Gastrocnemius medialis (tissue), 4 donors: ENCODE measurements at regions not wholly inside any gene's neighbourhood (a gene's known extent, or its start where the extent isn't known, plus 50 kb on each side); places are given as distances from the start of the nearest gene placed in this dataset.

Experiments
- ATAC-seq, 2 donors: fragments of 150-250 bp; one replicate each; pipeline ENCODE4 v1.9.1; 2016
- DNase-seq, 2 donors: peaks; one replicate each; pipeline ENCODE4 v3.0.0-alpha.2; 2019
- H3K27ac ChIP-seq, 4 donors: fragments of 200-600 bp; sonication (generic); 1 replicate in 1 of 4; 2 replicates in 3 of 4; pipeline ENCODE4 v1.5.1; 2016 to 2018; ENCODE audit warnings: mild to moderate bottlenecking in 2 of 4, moderate library complexity in 1 of 4
- H3K27me3 ChIP-seq, 3 donors: fragments of 200-600 bp; sonication (generic) in 2 of 3; 1 replicate in 1 of 3; 2 replicates in 2 of 3; pipeline versions ENCODE4 v1.5.1 to v1.6.0; 2016 to 2019; ENCODE audit warnings: mild to moderate bottlenecking in 1 of 3, moderate library complexity in 1 of 3
- H3K36me3 ChIP-seq, 2 donors: fragments of 200-600 bp; sonication (generic) in 1 of 2; one replicate each; pipeline ENCODE4 v1.5.1; 2017 to 2018
- H3K4me1 ChIP-seq, 2 donors: fragments of 200-600 bp; sonication (generic) in 1 of 2; one replicate each; pipeline ENCODE4 v1.5.1; 2016 to 2017; ENCODE audit warnings: mild to moderate bottlenecking in 2 of 2
- H3K4me3 ChIP-seq, 4 donors: fragments of 200-600 bp; sonication (generic) in 3 of 4; 1 replicate in 1 of 4; 2 replicates in 3 of 4; pipeline ENCODE4 v1.5.1; 2016 to 2019; ENCODE audit warnings: mild to moderate bottlenecking in 2 of 4
- H3K9me3 ChIP-seq, 3 donors: fragments of 200-600 bp; sonication (generic) in 2 of 3; 1 replicate in 1 of 3; 2 replicates in 2 of 3; pipeline ENCODE4 v1.5.1; 2016 to 2019
- POLR2A ChIP-seq, 2 donors: fragments of 450-650 bp; IDR thresholded peaks; one replicate each; pipeline ENCODE4 v1.6.1; 2017; ENCODE audit warnings: antibody characterized with exemption in 2 of 2, mild to moderate bottlenecking in 2 of 2, moderate library complexity in 2 of 2
- in situ Hi-C, 4 donors: fragments of 200-750 bp; cut with MboI; loops; one replicate each; pipeline versions ENCODE4 v1.15.0 to v1.8.0; 2017; ENCODE audit warnings: low sequenced_read_pairs in 4 of 4
- intact Hi-C: fragments of 100-400 bp; cut with DNase I; formaldehyde crosslinking; loops from one replicate; pipeline ENCODE4 v1.15.1; 2023; ENCODE audit warnings: low total_unique reads
- TF ChIP-seq, protein P1 (sequence below), 5 experiments: fragments of 450-650 bp in 3 of 5; fragments of 200-600 bp in 2 of 5; sonication (generic) in 2 of 5; IDR thresholded peaks in 4 of 5; conservative IDR thresholded peaks in 1 of 5; 1 replicate in 4 of 5; 2 replicates in 1 of 5; pipeline ENCODE4 v1.5.1; 2016 to 2019; ENCODE audit warnings: antibody characterized with exemption in 5 of 5, mild to moderate bottlenecking in 3 of 5, moderate library complexity in 3 of 5

DNA sequence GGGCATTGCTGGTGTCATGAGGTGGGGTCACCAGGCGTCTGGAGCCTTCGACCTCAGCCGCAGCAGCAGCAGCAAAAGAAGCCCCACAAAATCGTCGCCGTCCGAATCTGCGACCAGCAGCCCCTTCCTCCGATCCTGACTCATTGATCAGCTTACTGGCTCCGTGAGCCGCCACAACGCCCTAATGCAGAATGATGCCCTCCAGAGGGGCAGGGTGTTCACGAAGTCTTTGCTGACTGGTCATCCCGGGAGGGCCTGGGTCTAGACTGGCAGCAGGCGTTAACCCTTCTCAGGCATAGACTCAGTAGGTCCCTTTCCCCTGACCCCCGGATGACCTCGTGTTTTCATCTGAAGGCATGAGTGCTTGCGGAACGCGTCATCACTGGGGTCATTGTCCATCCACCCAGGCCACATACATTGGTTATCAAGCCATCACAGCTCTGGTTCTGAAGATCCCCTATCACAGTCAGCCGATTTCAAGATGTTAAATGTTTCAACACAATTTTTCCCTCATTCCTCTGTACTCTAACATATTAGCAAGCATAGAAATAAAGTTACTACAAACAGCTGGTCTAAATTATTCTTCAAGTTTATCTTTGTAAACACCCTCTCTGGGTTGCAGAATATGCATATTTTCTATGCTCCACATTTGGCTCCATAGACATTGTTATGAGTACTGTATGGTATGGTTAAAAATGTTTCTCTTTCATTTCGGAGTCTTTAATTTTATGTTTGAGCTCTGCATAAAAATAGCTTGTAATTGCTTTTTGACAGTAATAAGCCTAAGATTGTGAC lies 83.3 kb upstream of the SALL3 start:
- no peaks in the 10 kb centered on the region for H3K36me3 ChIP-seq
- H3K4me3 ChIP-seq: no peak overlapping the region
- H3K27ac ChIP-seq: no peak overlapping the region
- in situ Hi-C loops (no loop called here), intact Hi-C loops (no loop called here)
- no peaks in the 10 kb centered on the region for H3K4me1 ChIP-seq
- no peak for TF ChIP-seq POLR2A (IDR thresholded peaks at IDR 0.05)
- TF ChIP-seq, protein P1, sequence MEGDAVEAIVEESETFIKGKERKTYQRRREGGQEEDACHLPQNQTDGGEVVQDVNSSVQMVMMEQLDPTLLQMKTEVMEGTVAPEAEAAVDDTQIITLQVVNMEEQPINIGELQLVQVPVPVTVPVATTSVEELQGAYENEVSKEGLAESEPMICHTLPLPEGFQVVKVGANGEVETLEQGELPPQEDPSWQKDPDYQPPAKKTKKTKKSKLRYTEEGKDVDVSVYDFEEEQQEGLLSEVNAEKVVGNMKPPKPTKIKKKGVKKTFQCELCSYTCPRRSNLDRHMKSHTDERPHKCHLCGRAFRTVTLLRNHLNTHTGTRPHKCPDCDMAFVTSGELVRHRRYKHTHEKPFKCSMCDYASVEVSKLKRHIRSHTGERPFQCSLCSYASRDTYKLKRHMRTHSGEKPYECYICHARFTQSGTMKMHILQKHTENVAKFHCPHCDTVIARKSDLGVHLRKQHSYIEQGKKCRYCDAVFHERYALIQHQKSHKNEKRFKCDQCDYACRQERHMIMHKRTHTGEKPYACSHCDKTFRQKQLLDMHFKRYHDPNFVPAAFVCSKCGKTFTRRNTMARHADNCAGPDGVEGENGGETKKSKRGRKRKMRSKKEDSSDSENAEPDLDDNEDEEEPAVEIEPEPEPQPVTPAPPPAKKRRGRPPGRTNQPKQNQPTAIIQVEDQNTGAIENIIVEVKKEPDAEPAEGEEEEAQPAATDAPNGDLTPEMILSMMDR (IDR thresholded peaks at IDR 0.05 in 4 of 5, conservative IDR thresholded peaks at IDR 0.05 in 1 of 5): no peak
- no peak for DNase-seq
- no peaks in the 10 kb centered on the region for H3K27me3 ChIP-seq
- no peaks in the 10 kb centered on the region for H3K9me3 ChIP-seq
- ATAC-seq: no peak

DNA sequence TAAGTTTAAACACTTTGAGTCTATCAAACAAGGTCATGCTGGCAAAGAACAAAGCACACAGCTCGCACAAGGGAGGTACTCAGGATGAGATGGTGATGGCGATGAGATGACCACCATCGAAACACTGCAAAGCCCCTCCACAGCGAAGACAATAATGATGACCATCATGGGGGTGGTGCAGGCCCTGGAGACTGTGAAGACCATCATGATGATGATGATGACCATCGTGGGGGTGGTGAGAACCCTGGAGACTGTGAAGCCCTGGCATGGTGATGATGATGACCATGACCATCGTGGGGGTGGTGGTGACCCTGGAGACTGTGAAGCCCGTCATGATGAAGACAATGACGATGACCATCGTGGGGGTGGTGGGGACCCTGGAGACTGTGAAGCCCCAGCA lies 81.6 kb upstream of the SALL3 start:
- H3K27ac ChIP-seq: no peak overlapping the region
- intact Hi-C loops: no loop called here
- H3K4me1 ChIP-seq: no peaks in the 10 kb centered on the region
- no peaks in the 10 kb centered on the region for H3K9me3 ChIP-seq
- ATAC-seq: no peak
- no peak for DNase-seq
- H3K27me3 ChIP-seq: no peaks in the 10 kb centered on the region
- H3K36me3 ChIP-seq: no peaks in the 10 kb centered on the region
- TF ChIP-seq POLR2A (IDR thresholded peaks at IDR 0.05): no peak
- TF ChIP-seq, protein P1 (IDR thresholded peaks at IDR 0.05 in 4 of 5, conservative IDR thresholded peaks at IDR 0.05 in 1 of 5): no peak
- in situ Hi-C loops: no loop called here
- H3K4me3 ChIP-seq: no peak overlapping the region

GRCh38 chr18:78898635-78899034 lies 81.0 kb upstream of the SALL3 start:
- no peak overlapping the region for H3K27ac ChIP-seq
- H3K9me3 ChIP-seq: no peaks in the 10 kb centered on the region
- DNase-seq: no peak
- H3K27me3 ChIP-seq: no peaks in the 10 kb centered on the region
- H3K36me3 ChIP-seq: no peaks in the 10 kb centered on the region
- H3K4me1 ChIP-seq: no peaks in the 10 kb centered on the region
- ATAC-seq: no peak
- intact Hi-C loops (no loop called here), in situ Hi-C loops (no loop called here)
- H3K4me3 ChIP-seq: no peak overlapping the region
- TF ChIP-seq, protein P1 (IDR thresholded peaks at IDR 0.05 in 4 of 5, conservative IDR thresholded peaks at IDR 0.05 in 1 of 5): no peak
- no peak for TF ChIP-seq POLR2A (IDR thresholded peaks at IDR 0.05)

DNA sequence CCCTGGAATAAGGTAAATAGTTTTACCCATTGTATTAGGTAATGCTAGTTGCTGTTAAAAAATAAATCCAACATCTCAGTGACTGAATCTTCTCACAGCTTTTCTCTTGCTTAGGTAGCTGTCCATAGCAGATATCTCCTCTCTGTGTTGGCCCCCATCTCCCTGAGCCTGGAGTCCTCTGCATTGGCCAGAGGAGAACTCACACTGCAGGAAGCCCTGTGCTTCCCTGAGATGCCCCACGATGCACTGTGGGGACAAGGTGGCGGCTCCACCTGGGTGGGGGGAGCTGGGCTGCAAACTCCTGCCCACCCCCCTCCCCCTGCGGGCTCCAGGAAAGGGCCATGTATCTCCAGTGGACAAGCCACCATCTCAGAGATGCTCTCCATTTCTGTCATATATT lies 80.4 kb upstream of the SALL3 start:
- H3K27ac ChIP-seq: no peak overlapping the region
- in situ Hi-C loops (no loop called here), intact Hi-C loops (no loop called here)
- H3K4me3 ChIP-seq: no peak overlapping the region
- no peak for TF ChIP-seq POLR2A (IDR thresholded peaks at IDR 0.05)
- TF ChIP-seq, protein P1 (IDR thresholded peaks at IDR 0.05 in 4 of 5, conservative IDR thresholded peaks at IDR 0.05 in 1 of 5): no peak
- H3K27me3 ChIP-seq: no peaks in the 10 kb centered on the region
- H3K36me3 ChIP-seq: no peaks in the 10 kb centered on the region
- H3K4me1 ChIP-seq: no peaks in the 10 kb centered on the region
- no peaks in the 10 kb centered on the region for H3K9me3 ChIP-seq
- no peak for ATAC-seq
- no peak for DNase-seq
